Calu3 (cell line): ENCODE measurements at regions not wholly inside any gene's neighbourhood (a gene's known extent, or its start where the extent isn't known, plus 50 kb on each side); places are given as distances from the start of the nearest gene placed in this dataset.

Experiments
- BruUV-seq: library from RNA; stranded (reverse); fragments of 400-500 nt; replicated peaks from 2 replicates; lab custom pipeline; 2021; lab: Mats Ljungman, UMichigan
- CTCF ChIA-PET: fragments of 300-600 bp; sonication (Branson Sonifier 250); formaldehyde crosslinking; loops from one replicate; lab custom pipeline; 2022; ENCODE audit warnings: antibody characterized with exemption; lab: Charles Lee
- DNase-seq: peaks from one replicate; pipeline ENCODE4 v3.0.0; 2022
- H3K27ac Mint-ChIP-seq: one replicate; pipeline ENCODE4 v1.8.0; 2022; ENCODE audit warnings: mixed read lengths; ENCODE audit not compliant: unreplicated experiment
- H3K27me3 Mint-ChIP-seq: one replicate; pipeline ENCODE4 v1.8.0; 2022; ENCODE audit warnings: mixed read lengths; ENCODE audit not compliant: unreplicated experiment
- H3K36me3 Mint-ChIP-seq: one replicate; pipeline ENCODE4 v1.8.0; 2022; ENCODE audit warnings: mild to moderate bottlenecking, moderate library complexity, mixed read lengths; ENCODE audit not compliant: insufficient read depth, unreplicated experiment
- H3K4me1 Mint-ChIP-seq: one replicate; pipeline ENCODE4 v1.8.0; 2022; ENCODE audit warnings: mild to moderate bottlenecking, low read depth, mixed read lengths; ENCODE audit not compliant: unreplicated experiment
- H3K4me3 Mint-ChIP-seq: one replicate; pipeline ENCODE4 v1.8.0; 2022; ENCODE audit warnings: mild to moderate bottlenecking, low read depth, moderate library complexity, mixed read lengths; ENCODE audit not compliant: unreplicated experiment
- H3K9me3 Mint-ChIP-seq: one replicate; pipeline ENCODE4 v1.8.0; 2022; ENCODE audit warnings: low read depth, mixed read lengths; ENCODE audit not compliant: unreplicated experiment
- intact Hi-C: fragments of 100-400 bp; cut with micrococcal nuclease; formaldehyde crosslinking; loops from one replicate; pipeline ENCODE4 v1.10.0; 2022; ENCODE audit not compliant: unreplicated experiment
- TF ChIP-seq, protein P1 (sequence below): fragments of 200-600 bp; IDR thresholded peaks from one replicate; pipeline ENCODE4 v1.8.0; 2022; ENCODE audit warnings: antibody characterized with exemption; ENCODE audit not compliant: unreplicated experiment

- CTCF ChIA-PET, result interaction anchor here (0.5 kb wide), 1 partner anchor 24 kb away, joined by 5 read pairs; no protein-coding TSS in a partner anchor
- Mint-ChIP-seq H3K36me3 (no peaks in the 10 kb centered on the region), H3K27me3 (no peaks in the 10 kb centered on the region), H3K4me1 (peaks cover 10% of the 10 kb centered on the region), H3K4me3 (no peak overlapping the region), H3K9me3 (peaks cover 5% of the 10 kb centered on the region), H3K27ac (no peak overlapping the region)
- no TSS peak for BruUV-seq
- TF ChIP-seq, protein P1, sequence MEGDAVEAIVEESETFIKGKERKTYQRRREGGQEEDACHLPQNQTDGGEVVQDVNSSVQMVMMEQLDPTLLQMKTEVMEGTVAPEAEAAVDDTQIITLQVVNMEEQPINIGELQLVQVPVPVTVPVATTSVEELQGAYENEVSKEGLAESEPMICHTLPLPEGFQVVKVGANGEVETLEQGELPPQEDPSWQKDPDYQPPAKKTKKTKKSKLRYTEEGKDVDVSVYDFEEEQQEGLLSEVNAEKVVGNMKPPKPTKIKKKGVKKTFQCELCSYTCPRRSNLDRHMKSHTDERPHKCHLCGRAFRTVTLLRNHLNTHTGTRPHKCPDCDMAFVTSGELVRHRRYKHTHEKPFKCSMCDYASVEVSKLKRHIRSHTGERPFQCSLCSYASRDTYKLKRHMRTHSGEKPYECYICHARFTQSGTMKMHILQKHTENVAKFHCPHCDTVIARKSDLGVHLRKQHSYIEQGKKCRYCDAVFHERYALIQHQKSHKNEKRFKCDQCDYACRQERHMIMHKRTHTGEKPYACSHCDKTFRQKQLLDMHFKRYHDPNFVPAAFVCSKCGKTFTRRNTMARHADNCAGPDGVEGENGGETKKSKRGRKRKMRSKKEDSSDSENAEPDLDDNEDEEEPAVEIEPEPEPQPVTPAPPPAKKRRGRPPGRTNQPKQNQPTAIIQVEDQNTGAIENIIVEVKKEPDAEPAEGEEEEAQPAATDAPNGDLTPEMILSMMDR, result no peak
- no peak for DNase-seq
- intact Hi-C loops, result no loop called here
Observed at GRCh38 chr3:166118049-166118448, 280.8 kb upstream of the BCHE start.

GRCh38 chr3:166114448-166114847, 277.2 kb upstream of the BCHE start:
- H3K27ac Mint-ChIP-seq, result no peak overlapping the region
- intact Hi-C loops, result no loop called here
- BruUV-seq, result no TSS peak
- peaks cover 5% of the 10 kb centered on the region for H3K36me3 Mint-ChIP-seq
- CTCF ChIA-PET, result no interaction called here
- no peaks in the 10 kb centered on the region for H3K27me3 Mint-ChIP-seq
- no peak for DNase-seq
- TF ChIP-seq, protein P1, result no peak
- peaks cover 14% of the 10 kb centered on the region for H3K4me1 Mint-ChIP-seq
- H3K9me3 Mint-ChIP-seq, result peaks cover 5% of the 10 kb centered on the region
- no peak overlapping the region for H3K4me3 Mint-ChIP-seq

- TF ChIP-seq, protein P1, result no peak
- Mint-ChIP-seq H3K4me3 (no peak overlapping the region), H3K27ac (no peak overlapping the region), H3K36me3 (peaks cover 5% of the 10 kb centered on the region), H3K4me1 (peaks cover 14% of the 10 kb centered on the region), H3K9me3 (no peaks in the 10 kb centered on the region), H3K27me3 (no peaks in the 10 kb centered on the region)
- CTCF ChIA-PET, result no interaction called here
- intact Hi-C loops, result no loop called here
- no TSS peak for BruUV-seq
- no peak for DNase-seq
Observed at GRCh38 chr3:166111562-166111961, 274.3 kb upstream of the BCHE start.

DNA sequence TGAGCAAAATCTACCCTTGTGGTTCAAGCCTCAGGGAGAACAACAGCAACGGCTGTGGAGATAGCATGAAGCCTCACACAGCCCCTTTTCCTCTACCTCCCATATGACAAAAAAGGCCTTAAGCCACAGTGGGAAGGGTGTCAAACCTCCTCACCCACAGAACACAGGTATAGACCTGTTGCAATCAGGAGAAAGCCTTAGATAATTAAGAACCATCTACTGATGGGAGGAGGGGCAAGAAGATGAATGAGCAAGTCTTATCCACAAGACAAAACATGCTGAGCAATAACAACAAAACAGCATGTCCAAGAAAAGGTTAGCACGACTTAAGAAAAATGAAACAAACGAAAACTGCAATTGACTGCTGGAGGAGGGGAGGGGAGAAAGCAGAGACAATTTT, 272.9 kb upstream of the BCHE start:
- no peaks in the 10 kb centered on the region for H3K27me3 Mint-ChIP-seq
- H3K9me3 Mint-ChIP-seq, result no peaks in the 10 kb centered on the region
- H3K27ac Mint-ChIP-seq, result peak overlapping the region; percentile 3
- intact Hi-C loops, result no loop called here
- CTCF ChIA-PET, result no interaction called here
- BruUV-seq, result no TSS peak
- no peak overlapping the region for H3K4me3 Mint-ChIP-seq
- H3K4me1 Mint-ChIP-seq, result peaks cover 14% of the 10 kb centered on the region
- DNase-seq, result no peak
- TF ChIP-seq, protein P1, result no peak
- H3K36me3 Mint-ChIP-seq, result peaks cover 5% of the 10 kb centered on the region
